Common myeloid progenitor, CD34-positive (primary cell): ENCODE measurements at regions not wholly inside any gene's neighbourhood (a gene's known extent, or its start where the extent isn't known, plus 50 kb on each side); places are given as distances from the start of the nearest gene placed in this dataset.
A peak's percentile ranks its signal among the peaks of the same experiment; 100 is the strongest.

ENCODE experiments used
- CTCF ChIA-PET: fragments of 350-600 bp; sonication (Branson Sonifier 250); formaldehyde crosslinking; loops from one replicate; lab custom pipeline; 2021; ENCODE audit warnings: antibody characterized with exemption; lab: Charles Lee
- POLR2A ChIA-PET: fragments of 350-600 bp; sonication (Branson Sonifier 250); formaldehyde crosslinking; loops from one replicate; lab custom pipeline; 2021; ENCODE audit warnings: antibody characterized with exemption; lab: Charles Lee
- DNase-seq, 3 donors: peaks; one replicate each; pipeline versions ENCODE4 v3.0.0 to v3.0.0-alpha.2; 2013
- H3K27ac ChIP-seq, 2 experiments: 1 replicate in 1 of 2; 2 replicates in 1 of 2; pipeline ENCODE4 v1.7.0; 2013; ENCODE audit warnings: inconsistent platforms in 2 of 2, low read length in 2 of 2, mild to moderate bottlenecking in 2 of 2, low read depth in 1 of 2, moderate library complexity in 1 of 2; ENCODE audit not compliant: severe bottlenecking in 2 of 2, insufficient read depth in 1 of 2, poor library complexity in 1 of 2
- H3K27me3 ChIP-seq, 5 experiments: replicated peaks in 2 of 5; 1 replicate in 3 of 5; 2 replicates in 2 of 5; pipeline versions ENCODE4 v1.6.1 to v1.7.0; 2013; ENCODE audit warnings: low read length in 4 of 5, mild to moderate bottlenecking in 2 of 5, moderate library complexity in 2 of 5, inconsistent platforms in 1 of 5; ENCODE audit not compliant: insufficient read depth in 5 of 5, control insufficient read depth in 4 of 5
- H3K36me3 ChIP-seq, 4 experiments: 1 replicate in 2 of 4; 2 replicates in 2 of 4; pipeline versions ENCODE4 v1.6.1 to v1.7.0; 2013; ENCODE audit warnings: low read length in 3 of 4, control low read depth in 1 of 4, mild to moderate bottlenecking in 1 of 4; ENCODE audit not compliant: control insufficient read depth in 4 of 4, insufficient read depth in 4 of 4
- H3K4me1 ChIP-seq, 4 experiments: 1 replicate in 3 of 4; 2 replicates in 1 of 4; pipeline versions ENCODE4 v1.6.1 to v1.7.1; 2013; ENCODE audit warnings: low read length in 3 of 4, mild to moderate bottlenecking in 3 of 4, control low read depth in 1 of 4, inconsistent platforms in 1 of 4, moderate library complexity in 1 of 4; ENCODE audit not compliant: control insufficient read depth in 4 of 4, insufficient read depth in 4 of 4; ENCODE audit errors: control extremely low read depth in 1 of 4
- H3K4me3 ChIP-seq, 7 experiments: 1 replicate in 4 of 7; 2 replicates in 3 of 7; pipeline versions ENCODE4 v1.5.1 to v1.7.0; 2013; ENCODE audit warnings: mild to moderate bottlenecking in 7 of 7, low read length in 6 of 7, moderate library complexity in 6 of 7, inconsistent platforms in 2 of 7, low read depth in 2 of 7, control low read depth in 1 of 7; ENCODE audit not compliant: insufficient read depth in 4 of 7, control insufficient read depth in 1 of 7; ENCODE audit errors: extremely low read depth in 1 of 7
- H3K9me3 ChIP-seq, 5 experiments: 1 replicate in 4 of 5; 2 replicates in 1 of 5; pipeline versions ENCODE4 v1.6.1 to v1.7.1; 2013; ENCODE audit warnings: low read length in 4 of 5, mild to moderate bottlenecking in 2 of 5, inconsistent platforms in 1 of 5, low read depth in 1 of 5, moderate library complexity in 1 of 5; ENCODE audit not compliant: control insufficient read depth in 4 of 5, insufficient read depth in 2 of 5; ENCODE audit errors: control extremely low read depth in 1 of 5
- WGBS: methylation state at CpG from one replicate; pipeline ENCODE4 v1.1.5; 2013; ENCODE audit not compliant: insufficient coverage; 5-methylcytosine and 5-hydroxymethylcytosine counted together

GRCh38 chr4:175929932-175930331 lies 117.9 kb upstream of the GPM6A start:
- ChIA-PET CTCF (no interaction called here), POLR2A (no interaction called here)
- DNase-seq = no peak
- no peaks in the 10 kb centered on the region for H3K9me3 ChIP-seq
- H3K36me3 ChIP-seq = no peaks in the 10 kb centered on the region
- no peak overlapping the region for H3K4me3 ChIP-seq
- peaks cover 0 to under 1% (median 0%) of the 10 kb centered on the region in 5 experiments for H3K27me3 ChIP-seq
- no CpG with 5 or more reads among the region's 3 CpGs for WGBS
- H3K27ac ChIP-seq = no peak overlapping the region
- no peaks in the 10 kb centered on the region for H3K4me1 ChIP-seq

DNA sequence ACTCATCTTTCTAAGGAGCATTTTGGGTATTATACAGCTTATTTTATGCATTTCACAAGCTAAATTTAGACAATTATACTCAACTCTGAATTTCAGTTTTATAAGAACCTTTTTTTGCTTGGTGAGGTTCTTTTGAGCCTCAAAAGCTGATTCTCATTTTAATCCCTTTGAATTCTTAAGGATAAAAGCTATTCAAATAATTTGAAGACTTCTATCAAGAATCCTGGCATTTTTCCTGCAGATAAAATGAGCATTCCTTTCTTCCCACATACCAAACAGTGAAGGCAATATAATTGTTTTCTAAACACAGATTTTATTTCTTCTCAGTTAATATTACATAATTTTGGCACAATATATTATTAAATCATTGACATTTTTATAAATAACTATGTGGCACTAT lies 118.4 kb upstream of the GPM6A start:
- DNase-seq = no peak

GRCh38 chr4:175932116-175932515 lies 120.1 kb upstream of the GPM6A start:
- ChIA-PET POLR2A (no interaction called here), CTCF (no interaction called here)

More for the DNA sequence above, 118.4 kb upstream of the GPM6A start:
- no peaks in the 10 kb centered on the region for H3K4me1 ChIP-seq
- ChIA-PET CTCF (no interaction called here), POLR2A (interaction anchor here (0.6 kb wide), 1 partner anchor 25 kb away, joined by 4 read pairs; no protein-coding TSS in a partner anchor)
- H3K36me3 ChIP-seq = no peaks in the 10 kb centered on the region
- H3K27ac ChIP-seq = no peak overlapping the region
- H3K9me3 ChIP-seq = no peaks in the 10 kb centered on the region
- H3K4me3 ChIP-seq = no peak overlapping the region
- H3K27me3 ChIP-seq = peaks cover 0 to 3% (median 0%) of the 10 kb centered on the region in 5 experiments

GRCh38 chr4:175934506-175934905 lies 122.4 kb upstream of the GPM6A start:
- H3K9me3 ChIP-seq = no peaks in the 10 kb centered on the region
- no peaks in the 10 kb centered on the region for H3K36me3 ChIP-seq
- H3K27ac ChIP-seq = no peak overlapping the region
- ChIA-PET POLR2A (no interaction called here), CTCF (interaction anchor here (0.5 kb wide), 1 partner anchor 156 kb away, joined by 3 read pairs; no protein-coding TSS in a partner anchor)
- DNase-seq = no peak
- WGBS = 100% methylated on average over 2 of the region's 3 CpGs
- no peaks in the 10 kb centered on the region for H3K4me1 ChIP-seq
- no peak overlapping the region for H3K4me3 ChIP-seq
- H3K27me3 ChIP-seq = peaks cover 0 to 3% (median 0%) of the 10 kb centered on the region in 5 experiments

More at GRCh38 chr4:175932116-175932515, 120.1 kb upstream of the GPM6A start:
- Histone ChIP-seq H3K9me3 (no peaks in the 10 kb centered on the region), H3K27me3 (peaks cover 0 to 3% (median 0%) of the 10 kb centered on the region in 5 experiments), H3K4me1 (no peaks in the 10 kb centered on the region), H3K4me3 (no peak overlapping the region), H3K36me3 (no peaks in the 10 kb centered on the region), H3K27ac (no peak overlapping the region)
- no peak for DNase-seq
- 100% methylated on average over 6 of the region's 9 CpGs for WGBS

DNA sequence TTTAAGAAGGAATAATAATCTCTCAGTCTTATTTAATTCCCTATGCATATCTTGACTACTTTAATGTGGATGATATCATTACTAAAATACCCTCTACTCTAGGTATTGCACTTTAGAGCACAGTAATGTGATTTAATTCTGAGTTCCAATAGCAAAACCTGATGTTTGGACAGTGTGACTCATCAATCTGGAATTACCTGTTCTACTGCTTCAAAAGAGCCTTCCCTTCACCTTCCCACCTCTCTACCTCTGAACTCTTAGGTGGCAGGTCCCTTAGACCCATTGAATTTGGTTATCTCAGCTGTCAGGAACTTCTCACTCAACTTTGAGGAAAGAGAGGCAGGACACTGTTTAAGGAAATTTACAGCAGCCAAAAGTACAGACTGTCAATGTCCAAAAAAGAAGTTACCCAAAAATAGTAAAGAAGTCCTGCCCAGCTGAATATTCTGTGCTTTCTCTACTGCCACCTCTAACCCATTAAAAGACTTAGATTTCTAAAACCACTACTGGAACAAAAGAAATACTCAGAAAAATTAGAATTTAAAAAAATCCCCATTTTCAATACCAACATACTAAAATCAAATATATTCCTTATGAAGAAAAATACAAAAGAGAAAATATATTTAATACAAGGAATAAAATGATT lies 123.1 kb upstream of the GPM6A start:
- Histone ChIP-seq H3K4me1 (no peaks in the 10 kb centered on the region), H3K27ac (no peak overlapping the region), H3K27me3 (peaks cover 0 to 3% (median 0%) of the 10 kb centered on the region in 5 experiments), H3K9me3 (no peaks in the 10 kb centered on the region), H3K36me3 (no peaks in the 10 kb centered on the region), H3K4me3 (no peak overlapping the region)
- ChIA-PET POLR2A (no interaction called here), CTCF (interaction anchor here (0.5 kb wide), 1 partner anchor 155 kb away, joined by 3 read pairs; no protein-coding TSS in a partner anchor)
- no peak for DNase-seq

DNA sequence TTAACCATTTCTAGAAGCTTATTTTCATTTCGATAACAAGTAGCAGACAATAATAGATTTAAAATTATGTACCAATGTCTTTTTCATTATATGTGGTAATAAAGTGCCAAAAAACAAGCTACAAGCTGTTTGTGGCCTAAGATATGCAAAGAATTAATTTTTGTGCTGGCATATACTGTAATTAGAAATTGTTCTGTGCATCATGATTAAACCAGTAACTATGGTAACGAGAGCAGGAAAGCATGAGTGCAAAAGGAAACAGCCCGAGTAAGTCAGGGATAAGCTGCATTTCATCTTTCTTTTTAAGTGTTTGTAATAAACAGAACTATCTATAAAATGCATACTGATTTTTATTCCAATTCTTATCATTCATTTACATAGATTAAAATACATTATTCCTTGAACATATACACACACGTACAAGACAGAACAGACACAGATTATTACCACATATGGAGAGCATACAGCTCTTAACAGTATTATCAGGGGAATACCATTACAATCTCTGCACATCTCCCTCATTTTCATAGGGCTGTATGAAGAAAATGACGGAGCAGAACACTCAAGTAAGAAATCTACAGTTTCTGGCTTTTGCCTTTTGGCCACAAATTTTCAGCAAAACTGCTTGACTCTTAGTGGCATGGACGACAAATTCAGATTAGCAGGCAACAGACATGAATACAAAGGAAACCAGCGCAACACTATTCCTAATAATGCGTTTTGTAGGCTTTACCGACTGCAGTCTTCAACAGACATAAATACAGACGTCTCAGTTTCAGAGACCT lies 121.3 kb upstream of the WDR17 start:
- WGBS = 100% methylated on average over 5 of the region's 10 CpGs
- H3K4me3 ChIP-seq = no peak overlapping the region
- POLR2A ChIA-PET = no interaction called here
- H3K4me1 ChIP-seq = peaks cover 0 to 17% (median 10%) of the 10 kb centered on the region in 4 experiments
- H3K27me3 ChIP-seq = no peaks in the 10 kb centered on the region
- H3K36me3 ChIP-seq = no peaks in the 10 kb centered on the region
- CTCF ChIA-PET = no interaction called here
- DNase-seq = peak in 1 of 3 donors; percentile 4
- H3K9me3 ChIP-seq = no peaks in the 10 kb centered on the region
- no peak overlapping the region for H3K27ac ChIP-seq
